GM18520 (cell line): ENCODE measurements at regions not wholly inside any gene's neighbourhood (a gene's known extent, or its start where the extent isn't known, plus 50 kb on each side); places are given as distances from the start of the nearest gene placed in this dataset.
"Not testable (repeated sequence)": the region's sequence is repeated elsewhere in the genome, so short reads cannot be mapped to it uniquely, and the experiment has no call there.

Experiments used
- ATAC-seq: cut with Tn5 transposase; IDR thresholded peaks from one replicate; pipeline ENCODE4 v1.9.1; 2021; ENCODE audit not compliant: unreplicated experiment

DNA sequence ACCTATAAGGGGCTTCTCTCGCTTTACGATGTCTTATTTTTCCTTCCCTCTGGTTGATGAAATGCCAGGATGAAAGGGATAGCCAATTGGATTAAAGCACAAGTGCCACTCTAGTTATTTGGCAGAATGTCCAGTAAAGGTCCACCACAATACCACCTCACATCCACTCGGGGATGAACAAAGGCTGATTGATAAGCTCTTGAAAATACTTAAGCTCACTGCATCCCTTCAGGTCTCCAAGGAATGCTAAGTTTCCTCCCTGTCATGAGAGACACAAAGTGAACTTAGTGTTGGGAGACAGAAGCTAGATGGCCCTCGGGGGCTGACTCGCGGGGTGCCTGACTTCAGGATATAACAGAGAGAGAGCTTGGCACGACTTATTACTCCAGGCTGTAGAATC lies 185.9 kb upstream of the ZNF644 start:
- ATAC-seq, result not testable (repeated sequence)

DNA sequence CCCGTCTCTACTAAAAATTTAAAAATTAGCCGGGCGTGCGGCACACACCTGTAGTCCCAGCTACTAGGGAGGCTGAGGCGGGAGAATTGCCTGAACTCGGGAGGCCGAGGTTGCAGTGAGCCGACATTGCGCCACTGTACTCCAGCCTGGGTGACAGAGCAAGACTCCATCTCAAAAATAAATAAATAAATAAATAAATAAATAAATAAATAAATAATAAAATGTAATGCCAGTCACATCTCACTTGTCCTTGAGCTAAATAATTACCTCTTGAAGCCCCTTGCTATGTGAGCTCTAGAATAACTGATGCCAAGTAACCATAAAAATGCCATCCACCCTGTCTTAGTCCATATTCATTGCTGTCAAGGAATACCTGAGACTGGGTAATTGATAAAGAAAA lies 182.3 kb upstream of the ZNF644 start:
- not testable (repeated sequence) for ATAC-seq

DNA sequence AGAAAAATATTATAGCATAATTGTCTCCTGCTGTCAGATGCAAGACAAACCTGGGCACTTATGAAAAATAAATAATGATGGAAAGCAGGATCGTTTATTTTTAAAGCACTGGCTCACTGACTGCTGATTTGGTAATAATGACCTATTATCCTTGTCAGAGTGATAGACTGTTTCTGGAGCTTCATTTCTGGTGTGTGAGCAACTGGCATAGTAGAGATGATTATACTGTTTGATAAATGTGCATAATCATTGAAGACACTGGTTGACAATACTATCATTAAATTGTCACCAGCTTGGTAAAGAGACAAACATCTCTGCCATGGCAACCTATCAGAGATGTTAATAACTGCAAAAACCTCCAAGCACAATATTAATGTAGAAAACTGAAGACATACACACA lies 179.9 kb upstream of the ZNF644 start:
- ATAC-seq, result no peak

DNA sequence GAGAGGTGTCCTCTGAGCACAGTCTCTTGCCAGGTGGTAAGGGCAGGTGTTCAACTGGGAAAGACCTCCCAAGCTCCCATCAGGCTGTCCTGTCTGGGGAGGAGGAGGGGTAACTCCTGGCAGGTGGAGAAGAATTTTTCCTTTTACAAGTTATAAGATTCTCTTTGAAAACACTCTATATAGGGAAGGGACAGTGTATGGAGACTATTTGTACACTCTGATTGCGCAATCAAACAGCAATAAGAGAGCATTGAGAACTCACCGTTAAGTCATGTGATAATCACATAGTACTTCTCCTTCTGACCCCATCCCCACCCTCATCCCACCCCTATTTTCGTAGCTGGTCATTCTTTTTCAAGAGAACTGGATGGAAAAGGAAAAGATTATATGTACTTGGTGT lies 179.3 kb upstream of the ZNF644 start:
- ATAC-seq, result no peak

DNA sequence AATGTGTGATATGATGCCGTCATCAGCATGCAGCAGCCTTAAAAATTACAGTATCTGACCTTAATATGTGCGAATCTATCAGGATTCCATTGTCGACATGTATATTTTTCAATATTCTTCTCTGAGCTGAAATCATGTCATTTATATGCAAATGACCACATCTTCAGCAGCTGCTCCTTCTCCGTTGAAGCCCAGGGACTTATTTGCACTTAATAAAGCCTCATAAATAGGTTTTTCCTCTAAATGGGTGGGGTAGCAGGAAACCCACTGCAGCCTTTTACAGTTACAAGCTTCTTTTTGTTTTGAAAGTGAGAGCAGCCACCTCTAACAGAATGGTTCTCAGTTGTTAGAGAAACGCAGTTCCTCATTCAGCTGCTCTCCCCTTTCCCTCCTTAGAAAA lies 178.8 kb upstream of the ZNF644 start:
- no peak for ATAC-seq

DNA sequence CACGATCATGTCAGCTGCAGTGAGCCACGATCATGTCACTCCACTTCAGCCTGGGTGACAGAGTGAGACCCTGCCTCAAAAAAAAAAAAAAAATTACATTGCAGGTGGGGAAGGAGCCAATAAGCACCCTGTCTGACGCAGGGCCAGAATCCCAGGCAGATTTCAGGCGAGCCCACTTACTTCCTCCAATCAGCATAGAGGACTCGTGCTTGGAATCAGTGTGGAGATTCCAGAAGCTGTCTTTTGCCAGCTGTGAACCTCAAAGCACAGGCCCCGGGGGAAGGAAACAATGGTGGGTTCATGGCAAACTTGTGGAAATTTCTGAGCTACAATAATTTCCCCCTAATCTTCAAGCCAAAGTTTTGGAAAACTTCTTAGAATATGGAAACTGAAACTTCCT lies 178.2 kb upstream of the ZNF644 start:
- ATAC-seq, result no peak

DNA sequence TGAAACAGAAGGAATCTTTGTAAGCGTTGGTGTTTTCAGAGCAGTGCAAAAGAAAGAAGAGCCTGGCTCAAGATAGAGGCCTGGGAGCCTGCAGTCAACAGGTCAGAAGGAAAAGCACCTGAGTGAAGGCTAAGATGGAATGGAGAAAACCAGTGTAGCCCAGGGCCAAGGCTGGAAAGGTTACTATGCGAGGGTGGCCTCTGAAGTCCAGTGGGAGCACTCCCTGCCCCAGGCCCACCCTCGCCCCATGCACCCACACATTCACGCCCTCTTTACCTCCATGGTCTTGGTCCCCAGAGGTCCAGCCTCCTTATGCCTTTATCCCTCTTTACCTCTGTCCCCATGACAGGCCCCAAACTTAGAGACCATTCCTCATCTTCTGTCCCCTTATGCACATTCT lies 169.2 kb upstream of the ZNF644 start:
- ATAC-seq, result no peak

DNA sequence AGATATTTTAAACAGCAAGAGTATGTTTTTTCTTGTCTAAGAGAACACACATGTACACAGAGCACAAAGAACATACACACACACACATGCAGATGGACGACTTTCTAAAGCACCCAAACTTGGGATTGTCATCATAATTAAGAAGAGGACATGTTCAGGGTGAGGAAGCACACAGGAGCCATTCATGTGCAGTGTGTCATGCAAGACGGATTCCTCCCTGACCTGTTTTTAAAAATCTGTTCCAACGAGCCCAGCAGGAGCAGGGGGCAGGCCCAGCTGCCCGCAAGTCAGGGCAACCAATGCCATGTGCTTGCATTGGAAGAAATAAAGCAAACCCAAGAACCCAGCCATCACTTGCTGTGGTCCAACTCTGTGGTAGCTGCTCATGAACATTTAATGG lies 167.3 kb upstream of the ZNF644 start:
- no peak for ATAC-seq

DNA sequence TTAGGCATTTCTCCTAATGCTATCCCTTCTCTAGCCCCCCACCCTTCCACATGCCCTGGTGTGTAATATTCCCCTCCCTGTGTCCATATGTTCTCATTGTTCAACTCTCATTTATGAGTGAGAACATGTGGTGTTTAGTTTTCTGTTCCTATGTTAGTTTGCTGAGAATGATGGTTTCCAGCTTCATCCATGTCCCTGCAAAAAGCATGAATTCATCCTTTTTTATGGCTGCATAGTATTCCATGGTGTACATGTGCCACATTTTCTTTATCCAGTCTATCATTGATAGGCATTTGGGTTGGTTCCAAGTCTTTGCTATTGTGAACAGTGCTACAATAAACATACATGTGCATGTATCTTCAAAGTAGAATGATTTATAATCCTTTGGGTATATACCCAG lies 161.0 kb upstream of the ZNF644 start:
- not testable (repeated sequence) for ATAC-seq

DNA sequence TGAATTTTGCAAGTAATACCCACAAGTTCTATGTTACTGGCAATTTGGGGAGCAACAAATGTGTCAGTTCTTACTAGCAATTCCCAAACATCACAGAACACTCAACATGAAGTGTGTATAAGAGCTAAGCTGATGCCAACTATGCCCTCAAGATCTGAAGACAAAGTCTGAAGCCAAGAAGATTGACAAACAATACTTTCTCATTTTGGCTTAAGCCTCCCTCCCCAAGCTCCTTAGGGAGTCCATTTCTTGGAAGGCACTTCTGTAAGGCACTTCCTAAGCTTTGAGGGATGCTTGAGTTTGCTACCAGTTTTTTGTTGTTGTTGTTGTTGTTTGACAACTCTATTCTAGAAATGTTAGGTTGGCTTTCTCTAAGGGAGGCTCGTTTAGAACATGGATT lies 154.4 kb upstream of the ZNF644 start:
- ATAC-seq, result no peak

DNA sequence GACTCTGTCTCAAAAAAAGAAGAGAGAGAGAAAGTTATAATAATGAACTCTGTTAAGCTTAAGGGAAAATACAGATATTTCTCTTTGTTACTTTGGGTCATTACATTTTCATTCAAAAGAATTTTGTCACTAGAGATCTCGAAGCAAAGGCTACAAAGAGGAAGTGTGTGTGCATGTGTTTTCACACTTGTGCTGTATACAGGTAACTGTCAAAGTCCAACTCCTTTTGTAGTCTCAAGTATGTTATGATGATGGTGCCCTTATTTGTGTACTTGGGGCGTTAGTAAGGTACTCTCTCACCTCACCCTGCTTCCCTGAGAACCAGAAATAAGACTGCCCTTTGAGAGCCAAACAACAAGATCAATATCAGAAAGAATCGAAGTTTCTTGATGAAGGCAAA lies 152.9 kb upstream of the ZNF644 start:
- no peak for ATAC-seq

DNA sequence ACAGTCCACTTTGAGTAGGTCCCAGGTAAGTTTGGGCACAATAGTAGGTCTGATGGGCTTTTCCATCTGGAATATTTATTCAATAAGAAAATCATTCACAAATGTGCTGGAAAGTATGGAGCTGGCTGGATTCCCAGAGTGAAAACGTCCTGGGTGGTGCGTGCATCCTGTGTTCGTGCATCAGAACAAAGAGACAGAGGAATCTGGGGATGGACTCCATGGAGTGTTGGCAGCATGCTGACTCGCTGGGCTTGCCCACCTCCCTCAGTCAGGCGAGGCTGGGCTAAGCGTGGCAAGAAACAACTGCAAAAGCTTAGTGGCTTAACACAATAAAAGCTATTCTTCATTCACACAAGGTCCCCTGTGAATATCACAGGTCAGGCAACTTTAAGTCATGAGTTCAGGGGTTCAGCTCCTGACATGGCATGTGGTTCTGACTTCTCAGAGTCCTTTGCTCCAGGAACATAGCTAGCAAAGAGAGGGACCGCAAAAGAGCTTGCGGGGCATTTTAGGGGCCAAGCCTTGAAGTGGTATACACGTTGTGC lies 151.6 kb upstream of the ZNF644 start:
- no peak for ATAC-seq

DNA sequence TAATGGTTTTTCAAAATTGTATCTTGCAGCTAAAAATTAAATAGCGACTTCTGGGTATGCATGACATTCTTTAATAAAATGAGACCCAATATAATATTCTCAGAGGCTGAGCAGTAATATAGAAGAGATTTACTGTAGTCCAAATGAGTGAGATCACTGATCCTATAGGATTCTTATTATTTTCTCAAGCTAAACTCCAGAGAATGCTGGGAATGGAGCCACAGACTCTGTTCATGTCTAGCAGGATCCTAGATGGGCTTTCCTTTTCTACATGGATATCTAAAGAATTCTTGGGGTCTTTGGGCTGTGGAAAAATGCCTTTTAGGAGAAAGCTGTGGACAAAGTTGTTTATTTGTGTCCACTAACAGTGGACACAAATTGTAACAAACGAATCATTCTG lies 150.7 kb upstream of the ZNF644 start:
- ATAC-seq, result no peak

DNA sequence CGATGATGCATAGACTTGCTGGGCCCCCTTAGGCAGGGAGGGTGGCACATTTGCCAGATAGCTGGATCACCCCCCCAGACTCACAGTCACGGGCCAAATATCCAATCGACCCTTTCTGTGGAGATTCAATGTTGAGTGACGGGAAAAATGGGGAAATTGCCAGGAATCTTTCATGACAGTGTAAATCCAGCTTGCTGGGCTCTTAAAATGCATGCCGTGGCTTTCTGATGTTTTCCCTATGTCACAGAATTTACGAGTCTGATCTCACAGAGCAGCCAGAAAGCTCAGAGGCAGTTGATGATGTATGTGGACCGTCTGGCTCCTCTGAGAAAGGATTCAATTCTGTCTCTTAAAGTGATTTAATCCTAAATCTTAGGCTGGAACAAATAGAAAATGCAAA lies 150.1 kb upstream of the ZNF644 start:
- no peak for ATAC-seq

DNA sequence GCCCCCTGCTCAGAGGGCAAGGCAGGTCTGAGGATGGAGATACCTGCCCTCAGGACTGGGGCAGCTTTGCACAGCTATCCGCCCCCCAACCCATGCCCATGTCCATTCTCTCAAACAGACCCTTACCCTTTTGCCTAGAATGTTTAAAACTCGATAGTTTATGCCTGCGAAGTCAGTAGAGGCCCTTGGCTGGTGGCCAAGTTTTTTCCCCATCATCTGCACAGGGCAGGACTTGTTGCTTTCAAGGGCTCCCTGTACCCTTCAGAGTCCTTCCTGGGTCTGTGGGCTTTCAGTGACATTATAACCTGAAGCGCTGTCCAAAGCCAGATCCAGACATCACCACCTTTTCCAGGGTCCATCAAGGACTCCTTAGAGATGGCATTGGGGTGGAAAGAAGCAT lies 148.7 kb upstream of the ZNF644 start:
- no peak for ATAC-seq

DNA sequence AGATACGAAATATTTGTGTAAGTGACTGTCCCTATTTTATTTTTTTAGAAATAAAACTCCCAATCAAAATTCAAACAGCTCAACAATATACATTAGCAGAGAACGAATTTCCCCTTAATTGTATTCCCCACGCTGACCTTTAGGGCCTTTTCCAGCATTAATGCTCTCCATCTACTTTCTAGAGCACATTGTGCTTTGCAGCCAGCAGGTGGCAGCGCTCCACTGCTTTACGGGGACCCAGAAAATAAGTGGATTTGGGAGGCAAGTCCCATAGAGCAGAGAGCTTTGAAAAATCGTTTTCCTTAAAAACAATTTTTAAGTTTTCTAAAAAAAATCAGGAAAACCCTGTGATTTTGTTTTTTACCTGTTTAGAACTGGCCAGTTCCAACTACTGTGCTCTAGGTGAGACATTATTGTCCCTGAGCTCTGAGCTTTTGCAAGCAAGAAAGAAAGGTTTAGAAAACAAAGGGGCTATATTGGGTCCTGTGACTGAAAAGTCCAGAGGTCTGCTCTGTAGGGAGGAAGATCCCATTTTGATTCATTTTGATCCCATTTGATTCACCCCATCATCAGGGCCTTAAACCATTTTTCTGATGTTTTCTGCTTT lies 144.4 kb upstream of the ZNF644 start:
- no peak for ATAC-seq

DNA sequence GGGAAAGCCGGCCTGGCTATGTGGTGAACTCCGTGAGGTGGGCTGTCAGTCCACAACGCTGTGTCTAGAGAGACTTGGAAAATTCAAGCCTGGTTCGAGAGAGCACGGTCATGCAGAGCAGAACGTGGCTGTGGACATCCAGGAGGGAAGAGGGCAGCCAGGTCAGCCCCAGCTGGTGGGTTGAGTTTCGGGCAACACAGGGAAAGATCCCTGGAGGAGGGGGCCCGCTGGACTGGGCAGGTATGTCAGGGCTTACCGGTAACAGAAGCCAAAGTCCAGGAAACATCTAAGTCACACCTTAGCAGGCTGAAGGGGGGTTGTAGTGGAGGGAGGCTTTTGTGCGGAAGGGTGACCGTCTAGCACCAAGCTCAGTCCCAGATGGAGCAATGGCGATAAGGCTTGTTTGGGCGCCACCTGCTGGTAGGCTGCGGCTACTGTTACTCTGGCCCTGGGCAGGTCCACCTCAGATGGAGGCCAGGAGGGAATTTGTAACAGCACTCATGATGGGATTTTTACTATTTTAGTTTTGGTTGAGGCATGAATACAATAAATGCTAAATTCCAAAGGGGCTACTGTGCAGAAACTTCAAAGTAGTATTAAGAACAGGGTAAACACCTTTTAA lies 143.3 kb upstream of the ZNF644 start:
- ATAC-seq, result peak; percentile 79

DNA sequence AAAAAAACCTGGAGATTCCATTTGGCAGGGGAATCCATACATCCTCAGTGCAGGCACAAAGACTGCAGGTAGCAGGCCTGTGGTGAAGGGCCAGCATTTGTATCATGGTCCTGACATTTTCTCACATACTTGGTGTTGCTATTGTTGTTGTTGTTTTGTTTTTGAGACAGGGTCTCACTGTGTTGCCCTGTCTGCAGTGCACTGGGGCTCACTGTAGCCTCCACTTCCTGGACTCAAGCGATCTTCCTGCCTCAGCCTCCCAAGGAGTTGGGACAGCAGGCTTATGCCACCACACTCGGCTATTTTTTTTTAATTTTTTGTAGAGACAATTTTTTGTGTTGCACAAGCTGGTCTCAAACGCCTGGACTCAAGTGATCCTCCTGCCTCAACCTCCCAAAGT lies 140.8 kb upstream of the ZNF644 start:
- ATAC-seq, result no peak

DNA sequence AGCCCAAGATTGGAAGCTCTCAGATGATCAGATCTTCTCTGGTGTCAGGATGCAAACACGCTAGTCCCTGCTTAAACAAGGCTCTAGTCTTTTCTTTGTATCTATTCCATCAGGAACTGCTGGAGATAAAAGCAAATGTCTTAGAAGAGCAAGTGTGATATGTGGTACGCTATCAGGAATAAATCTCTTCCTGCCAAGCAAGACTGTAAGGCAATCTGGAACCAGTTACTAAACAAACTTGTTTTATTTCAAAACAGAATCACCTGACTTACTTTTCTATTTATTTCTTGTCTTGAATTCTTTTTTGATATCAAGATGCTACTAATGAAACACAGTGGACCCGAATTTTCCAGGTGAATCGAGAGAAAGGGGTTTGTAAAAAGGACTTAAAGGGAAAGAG lies 139.9 kb upstream of the ZNF644 start:
- ATAC-seq, result no peak

DNA sequence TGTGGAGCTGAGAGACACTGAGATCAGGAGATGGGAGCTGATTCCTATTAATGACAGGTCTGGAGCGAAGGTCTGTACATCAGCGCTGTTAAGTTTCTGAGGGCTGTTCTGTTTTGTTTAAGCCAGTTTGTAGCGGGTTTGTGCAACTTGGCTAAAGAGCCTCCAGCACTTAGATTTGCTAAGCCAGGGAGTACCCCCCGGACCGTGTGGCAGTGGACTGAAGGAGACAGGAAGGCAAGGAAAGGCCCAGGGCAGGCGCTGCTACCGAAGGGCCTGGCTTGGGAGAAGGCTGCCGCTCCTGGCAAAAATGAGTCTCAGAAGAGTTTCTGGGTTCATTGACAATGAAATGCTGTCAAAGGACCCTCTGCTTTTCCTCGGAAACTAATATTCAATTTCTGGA lies 139.3 kb upstream of the ZNF644 start:
- ATAC-seq, result no peak

DNA sequence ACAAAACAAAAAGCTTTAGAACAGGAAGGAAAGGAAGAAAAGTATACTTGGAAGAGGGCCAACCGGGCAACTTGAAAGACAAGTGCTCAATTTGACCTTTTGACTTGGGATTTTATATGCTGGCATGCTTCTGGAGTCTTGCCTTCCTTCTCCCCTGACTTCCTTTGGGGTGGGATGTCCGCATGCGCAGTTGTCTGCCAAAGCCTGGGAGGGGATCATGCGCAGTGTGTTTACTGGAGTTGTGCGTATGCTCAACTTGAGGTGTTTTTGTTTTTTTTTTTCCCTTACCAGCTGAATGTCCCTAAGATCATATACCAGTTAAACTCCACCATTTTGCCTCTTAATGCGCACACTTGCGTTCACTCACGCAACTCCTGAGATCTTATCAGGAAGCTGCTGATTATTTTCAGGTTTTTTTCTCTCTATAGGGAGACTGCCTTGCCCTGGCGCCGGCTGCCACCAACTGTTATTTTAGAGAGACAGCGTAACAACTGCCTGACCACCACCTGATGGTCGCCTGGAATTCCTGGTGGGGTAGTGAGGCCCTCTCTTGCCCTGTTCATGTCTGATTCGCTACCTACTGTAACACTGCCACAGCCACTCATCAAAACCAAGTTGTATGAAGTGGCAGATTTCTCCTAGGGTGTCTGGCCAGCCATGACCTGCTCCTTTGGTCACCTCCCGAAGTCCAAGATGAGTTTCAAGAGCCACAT lies 138.7 kb upstream of the ZNF644 start:
- ATAC-seq, result no peak

DNA sequence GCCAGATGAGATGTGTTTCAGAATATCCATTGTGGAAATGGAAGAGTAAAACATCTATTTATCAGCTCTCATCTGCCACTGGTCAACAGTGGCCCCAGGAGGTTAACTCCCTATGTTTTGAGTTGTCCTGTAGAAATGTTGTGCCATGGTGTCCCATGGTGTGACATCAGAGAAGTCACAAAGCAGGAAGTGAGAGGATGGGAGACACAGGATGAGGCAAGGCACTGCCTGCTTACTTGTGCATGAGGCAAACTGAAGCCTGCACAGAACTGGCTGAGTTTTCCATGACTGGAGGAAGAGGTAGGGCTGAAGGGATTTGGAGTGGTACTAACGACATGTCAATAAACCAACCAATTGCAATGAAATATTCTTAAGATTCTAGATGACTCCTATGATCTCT lies 131.5 kb upstream of the ZNF644 start:
- no peak for ATAC-seq
